ENCODE measurements at regions not wholly inside any gene's neighbourhood (a gene's known extent, or its start where the extent isn't known, plus 50 kb on each side); places are given as distances from the start of the nearest gene placed in this dataset.

- no peak for DNase-seq
Measured at GRCh38 chr1:109826446-109826845, 62.7 kb upstream of the EPS8L3 start.

- no peak for DNase-seq
Measured at GRCh38 chr1:109824349-109825115, 60.8 kb upstream of the EPS8L3 start.

DNA sequence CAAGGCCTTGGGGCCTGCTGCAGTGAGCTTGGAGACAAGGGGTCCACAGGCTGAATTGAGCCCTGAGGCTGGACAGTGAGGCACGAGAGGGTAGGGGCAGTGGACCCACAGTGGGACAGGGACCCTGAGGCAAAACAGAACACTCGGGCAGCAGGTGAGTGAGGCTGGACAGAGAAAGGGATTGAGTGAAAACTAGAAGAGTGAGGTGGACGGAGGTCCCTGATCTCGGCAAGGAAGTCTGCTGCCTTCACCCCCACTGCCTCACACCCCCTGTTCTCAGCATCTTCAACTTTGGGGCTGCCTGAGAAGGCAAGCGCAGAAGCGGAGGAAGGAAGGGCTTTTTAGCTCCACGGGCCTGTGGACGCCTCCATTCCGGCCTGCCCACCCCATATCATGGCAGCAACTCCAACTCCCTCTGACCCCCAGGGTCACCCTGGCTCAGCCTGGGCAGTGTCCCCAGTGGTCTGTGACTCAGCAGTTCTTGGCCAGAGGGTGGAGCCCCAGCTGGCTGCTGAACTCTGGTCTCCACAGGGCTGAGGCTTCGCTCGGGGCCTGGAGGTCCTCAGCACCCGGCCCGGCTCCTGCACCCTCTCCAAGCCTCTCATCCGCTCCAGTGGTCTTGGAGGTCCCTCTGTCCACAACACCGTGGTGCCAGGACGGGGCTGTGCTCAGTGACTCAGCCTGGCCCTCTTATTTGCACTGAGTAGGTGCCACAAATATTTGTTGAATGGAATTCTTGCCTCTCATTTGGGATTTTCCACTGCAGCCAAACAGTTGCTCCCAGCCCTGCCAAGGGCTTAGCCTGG is 60.0 kb upstream of the EPS8L3 start:
- no peak for DNase-seq

DNA sequence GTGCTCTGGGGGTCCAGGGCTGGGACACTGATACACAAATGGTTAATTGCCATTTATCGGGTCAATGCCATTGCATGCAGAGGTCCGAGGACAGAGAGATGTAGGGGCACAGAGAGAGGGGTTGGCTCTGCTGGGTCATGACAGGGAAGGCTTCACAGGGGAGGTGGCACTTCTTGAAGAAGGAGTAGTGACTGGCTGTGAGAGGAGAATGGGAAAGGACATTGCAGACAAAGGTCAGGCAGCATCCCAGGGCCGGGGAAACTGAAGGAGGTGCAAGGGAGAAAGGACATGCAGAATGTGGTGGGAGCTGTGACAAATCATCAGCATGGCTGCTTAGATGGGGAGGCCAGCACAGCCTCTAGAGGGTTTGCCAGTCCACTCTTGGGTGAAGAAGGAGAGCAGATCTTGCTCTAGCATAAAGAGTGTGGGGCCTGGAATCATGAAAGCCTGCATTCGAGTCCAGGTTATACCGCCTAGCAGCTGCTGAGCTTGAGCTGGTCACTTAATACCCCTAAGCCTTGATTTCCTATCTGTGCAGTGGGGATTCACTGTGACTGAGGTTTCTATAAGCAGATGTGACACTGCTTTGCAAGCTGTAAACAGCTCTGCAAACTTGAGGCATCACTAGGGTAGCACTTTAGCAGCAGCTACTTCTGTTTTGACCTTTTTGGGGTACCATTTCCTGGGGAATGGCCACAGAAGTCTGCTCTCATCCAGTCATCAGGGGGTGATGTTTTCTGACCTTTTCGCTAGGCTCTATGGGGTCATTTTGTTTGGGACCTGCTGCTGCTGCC is 59.2 kb upstream of the EPS8L3 start:
- no peak for DNase-seq

- DNase-seq, result no peak
Measured at GRCh38 chr1:109821831-109822745, 58.4 kb upstream of the EPS8L3 start.

DNA sequence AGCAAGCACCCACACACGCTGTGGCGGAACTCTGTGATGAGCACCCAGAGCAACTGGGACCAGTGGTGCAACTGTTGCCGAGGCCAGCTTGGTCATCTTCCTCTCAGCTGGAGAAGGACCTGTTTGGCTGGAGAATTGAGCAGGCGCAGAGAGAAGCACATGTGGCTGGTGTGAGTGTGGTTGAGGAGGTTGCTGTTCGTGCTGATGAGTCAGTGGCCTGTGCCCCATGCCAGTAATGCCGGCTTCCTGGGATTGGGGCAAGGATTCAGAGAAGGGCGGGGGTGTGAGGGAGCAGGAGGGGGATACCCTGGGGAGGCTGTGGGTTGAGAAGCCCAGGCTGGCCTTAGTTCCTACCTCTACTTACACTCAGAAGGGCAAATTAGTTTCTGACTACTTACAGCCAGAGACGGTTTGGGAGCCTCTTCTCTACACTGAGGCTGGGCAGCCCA is 57.5 kb upstream of the EPS8L3 start:
- peak; percentile 41 to 43 for DNase-seq

- no peak for DNase-seq
Measured at GRCh38 chr1:109819906-109820305, 56.2 kb upstream of the EPS8L3 start.

- DNase-seq, result no peak
Measured at GRCh38 chr1:109818988-109819764, 55.5 kb upstream of the EPS8L3 start.

DNA sequence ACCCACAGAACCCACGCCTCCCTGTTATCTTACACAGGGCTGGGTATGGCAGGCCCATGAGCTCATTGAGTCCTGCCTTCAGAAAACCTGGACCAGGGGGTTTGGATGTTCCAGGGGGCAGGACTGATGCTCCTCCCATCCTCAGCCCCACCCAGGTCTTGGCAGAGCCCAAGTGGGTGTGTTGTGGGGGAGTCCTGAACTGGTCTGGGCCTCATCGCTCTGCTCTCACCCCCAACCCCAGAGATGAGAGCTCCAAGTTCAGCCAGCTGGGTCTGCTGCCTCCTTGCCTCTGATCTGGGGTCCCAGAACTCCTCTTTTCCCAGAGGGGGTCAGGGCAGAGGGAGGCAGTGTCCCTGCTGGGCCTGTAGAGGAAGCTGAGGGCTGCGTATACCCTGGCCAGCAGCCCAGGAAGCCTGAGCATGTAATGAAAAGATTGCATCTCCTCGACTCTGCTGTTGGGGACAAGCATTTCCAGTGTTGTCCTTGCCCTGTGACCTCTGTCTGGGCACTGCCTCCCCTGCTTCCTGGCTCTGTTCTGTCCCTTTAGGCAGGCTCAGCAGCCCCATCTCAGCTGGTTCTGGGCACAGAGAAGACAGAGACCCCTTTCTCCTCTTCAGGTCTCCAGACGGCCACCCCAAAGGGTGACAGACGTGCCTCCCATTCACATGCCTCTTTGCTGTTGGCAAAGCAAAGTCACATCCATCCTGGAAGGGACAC is 54.7 kb upstream of the EPS8L3 start:
- no peak for DNase-seq

GRCh38 chr1:109817881-109818270 is 54.2 kb upstream of the EPS8L3 start:
- DNase-seq, result no peak

- DNase-seq, result no peak
Measured at GRCh38 chr1:109816975-109817535, 53.3 kb upstream of the EPS8L3 start.

DNA sequence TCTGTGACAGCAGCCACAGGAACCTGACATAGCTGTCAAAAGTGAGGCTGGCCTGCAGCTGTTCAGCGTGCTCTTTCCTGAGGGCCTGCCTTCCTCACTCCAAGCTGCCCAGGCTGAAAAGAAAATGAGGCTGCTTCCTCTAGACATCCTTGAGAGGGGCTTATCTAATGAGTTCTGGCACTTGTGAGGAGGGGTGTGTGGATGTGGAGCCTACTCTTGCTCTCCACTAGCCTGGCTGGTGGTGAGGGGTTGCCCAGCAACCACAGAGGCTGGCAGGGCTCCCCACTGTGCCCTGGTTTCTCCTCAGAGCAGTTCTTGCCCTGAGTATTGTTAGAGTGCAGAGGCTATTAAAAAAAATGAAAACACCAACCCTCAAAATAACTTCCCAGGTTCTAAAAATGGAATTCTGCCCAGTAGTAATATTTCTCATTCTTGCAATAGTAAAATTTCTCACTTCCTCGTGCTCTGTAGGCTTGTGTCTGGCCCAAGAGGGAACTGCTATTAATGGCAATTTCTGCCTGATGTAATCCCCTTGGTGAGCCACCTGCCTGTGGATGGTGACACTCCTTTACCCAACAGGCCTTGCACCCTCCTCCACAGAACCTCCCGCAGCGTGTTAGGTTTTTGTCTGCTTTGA is 52.6 kb upstream of the EPS8L3 start:
- peak; percentile 68 to 84 for DNase-seq

GRCh38 chr1:109815809-109816174 is 52.1 kb upstream of the EPS8L3 start:
- no peak for DNase-seq

GRCh38 chr1:109814993-109815786 is 51.5 kb upstream of the EPS8L3 start:
- DNase-seq, result no peak

GRCh38 chr1:109814223-109814622 is 50.5 kb upstream of the EPS8L3 start:
- DNase-seq, result no peak
